Femur (tissue), 1 donor: ENCODE measurements at regions not wholly inside any gene's neighbourhood (a gene's known extent, or its start where the extent isn't known, plus 50 kb on each side); places are given as distances from the start of the nearest gene placed in this dataset.
A peak's percentile ranks its signal among the peaks of the same experiment; 100 is the strongest.
"Not testable (repeated sequence)": the region's sequence is repeated elsewhere in the genome, so short reads cannot be mapped to it uniquely, and the experiment has no call there.

ENCODE experiments used
- DNase-seq: peaks from one replicate; pipeline ENCODE4 v3.0.0-alpha.2; 2017

DNA sequence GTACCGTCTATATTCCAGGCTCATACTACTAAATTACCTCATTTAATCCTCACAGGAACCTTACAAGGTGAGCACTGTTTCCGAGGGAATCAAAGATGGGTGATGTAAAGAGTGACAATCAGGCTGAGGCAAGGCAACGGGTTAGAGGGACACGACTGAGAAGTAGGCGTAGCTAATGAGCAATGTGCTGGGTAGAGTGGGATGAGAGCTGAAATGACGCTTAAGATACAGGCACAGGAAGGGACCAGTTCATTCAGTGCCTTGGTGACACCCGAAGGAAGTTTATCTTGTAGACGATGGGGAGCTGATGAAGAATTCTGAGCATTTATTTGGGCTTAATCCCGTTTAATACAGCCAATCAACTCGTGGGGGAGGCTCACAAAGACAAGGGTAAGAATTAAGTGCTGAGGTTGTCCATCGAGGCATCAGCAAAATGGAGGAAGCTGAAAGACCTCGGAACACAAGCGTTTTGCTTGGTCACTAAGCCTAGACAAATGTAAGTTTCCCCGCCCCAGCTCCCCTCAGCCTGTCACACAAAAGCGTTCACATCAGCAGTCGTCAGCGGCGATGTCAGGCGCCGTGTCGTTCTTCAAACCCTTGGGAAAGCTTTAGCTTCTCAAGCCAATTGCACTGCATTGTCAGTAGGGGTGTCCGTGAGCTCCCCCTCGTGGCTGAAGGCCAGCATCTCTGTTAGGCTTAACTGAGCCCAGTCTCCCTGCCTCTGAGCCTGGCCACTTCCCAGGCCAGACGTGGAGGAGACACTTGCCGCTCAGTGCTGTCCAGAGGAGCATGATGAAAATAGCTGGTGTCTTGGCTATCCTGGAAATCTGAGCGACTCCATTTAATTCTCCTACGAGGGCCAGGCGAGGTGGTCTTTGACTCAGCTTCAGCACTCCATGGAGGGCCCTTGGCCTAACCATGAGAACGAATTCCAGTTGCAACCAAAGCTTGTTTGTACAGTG is 288.5 kb upstream of the G2E3 start:
- DNase-seq = peak; percentile 81

DNA sequence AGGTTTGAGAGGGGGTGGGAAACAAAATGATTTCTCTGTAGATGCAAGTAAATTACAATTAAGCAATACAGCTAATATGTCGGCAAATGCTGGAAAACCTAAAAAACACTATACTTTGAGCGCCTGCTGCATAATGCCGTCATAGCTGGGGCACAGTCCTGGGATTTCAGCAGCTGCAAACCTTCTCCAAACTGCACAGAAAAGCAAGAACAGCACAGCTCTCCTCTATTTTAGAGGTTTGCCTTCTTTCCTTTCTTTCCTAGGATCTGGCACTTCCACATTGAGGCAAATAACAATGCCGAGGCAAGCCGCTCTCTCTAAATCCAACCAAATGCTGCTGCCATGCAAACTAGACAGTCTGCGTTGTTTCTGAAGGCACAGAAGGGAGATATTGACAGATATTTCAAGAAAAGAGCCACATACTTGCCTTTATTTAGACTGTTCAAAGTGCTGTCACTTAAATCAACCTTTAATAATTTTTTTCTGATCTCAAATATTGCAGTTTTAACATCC is 287.1 kb upstream of the G2E3 start:
- DNase-seq = no peak

DNA sequence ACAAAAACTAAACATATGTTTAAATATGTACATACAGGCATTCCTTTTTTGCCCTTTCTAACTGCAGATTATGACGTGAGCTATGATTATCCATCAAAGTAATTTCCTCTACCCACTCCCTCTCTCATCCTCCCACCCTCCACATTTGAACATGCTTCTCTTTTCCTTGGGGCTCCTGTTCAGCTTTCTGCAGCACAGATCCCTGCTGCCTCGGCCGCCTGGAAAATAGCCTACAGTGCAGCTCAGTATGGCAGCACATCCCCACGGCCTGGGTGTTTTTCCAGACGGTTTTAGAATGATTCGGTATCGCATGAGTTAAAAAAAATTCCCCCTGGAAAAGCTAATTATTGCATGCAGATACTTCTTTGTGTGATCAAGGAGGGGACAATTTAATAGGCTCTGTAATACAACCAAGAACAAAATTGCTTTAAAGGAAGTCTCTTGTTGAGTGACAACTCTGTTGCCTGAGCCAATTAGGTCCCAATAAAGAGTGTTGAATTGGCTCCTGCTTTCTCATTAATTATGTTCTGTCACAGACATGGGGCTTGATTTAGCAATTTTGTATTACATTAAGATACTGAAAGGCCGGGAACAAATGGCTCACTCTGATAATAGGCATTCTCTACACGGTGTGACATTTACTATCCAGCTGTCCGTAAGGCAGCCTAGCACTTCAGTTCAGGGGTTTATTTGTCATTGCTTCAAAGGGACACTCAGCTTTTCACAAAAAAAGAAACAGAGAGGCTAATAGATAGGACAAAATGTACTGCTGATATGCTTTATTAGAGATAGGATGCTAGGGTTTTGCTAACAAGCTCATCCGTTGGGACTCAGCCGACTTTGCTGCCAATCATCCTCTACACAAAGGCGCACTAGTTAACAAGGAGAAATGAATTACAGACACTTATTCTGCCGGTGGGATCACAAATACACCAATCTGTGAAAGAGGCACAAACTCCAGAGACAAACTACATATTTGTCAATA is 285.8 kb upstream of the G2E3 start:
- DNase-seq = no peak

DNA sequence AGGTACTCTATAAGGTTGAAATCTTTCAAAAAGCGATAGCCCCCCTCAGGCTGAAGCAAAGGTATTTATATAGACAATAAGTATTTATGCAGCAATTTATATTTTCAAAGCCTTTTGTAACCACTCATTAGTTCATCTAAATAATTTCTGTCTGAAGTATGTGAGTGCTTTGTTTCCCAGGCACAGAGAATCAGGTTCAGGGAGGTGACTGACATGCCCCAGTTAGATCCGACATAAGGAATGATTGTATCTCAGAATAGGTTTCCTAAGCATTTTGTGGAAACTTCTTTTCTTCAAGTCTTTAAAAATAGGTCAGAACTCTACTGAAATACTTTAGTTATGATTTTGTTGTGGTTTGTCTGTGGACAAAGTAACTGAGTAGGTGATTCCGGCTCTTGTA is 283.4 kb upstream of the G2E3 start:
- no peak for DNase-seq

DNA sequence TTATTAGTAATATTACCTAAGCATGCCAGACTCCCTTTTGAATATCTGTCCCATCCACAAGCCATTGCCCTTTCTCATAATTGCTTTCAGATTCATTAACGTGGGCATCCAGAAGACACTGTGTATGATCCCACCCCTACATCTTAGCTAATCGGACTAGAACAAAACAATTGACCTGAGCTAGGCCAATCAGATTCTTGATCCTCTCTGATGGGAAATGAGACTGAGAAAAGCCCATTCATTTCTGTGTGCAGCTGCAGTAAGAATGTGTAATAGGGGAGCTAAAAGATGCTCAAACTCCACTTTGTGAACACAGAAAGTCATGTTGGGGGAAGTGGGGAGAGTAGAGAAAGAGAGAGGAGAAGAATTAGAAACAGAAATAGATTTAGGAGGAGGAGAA is 281.7 kb upstream of the G2E3 start:
- no peak for DNase-seq

DNA sequence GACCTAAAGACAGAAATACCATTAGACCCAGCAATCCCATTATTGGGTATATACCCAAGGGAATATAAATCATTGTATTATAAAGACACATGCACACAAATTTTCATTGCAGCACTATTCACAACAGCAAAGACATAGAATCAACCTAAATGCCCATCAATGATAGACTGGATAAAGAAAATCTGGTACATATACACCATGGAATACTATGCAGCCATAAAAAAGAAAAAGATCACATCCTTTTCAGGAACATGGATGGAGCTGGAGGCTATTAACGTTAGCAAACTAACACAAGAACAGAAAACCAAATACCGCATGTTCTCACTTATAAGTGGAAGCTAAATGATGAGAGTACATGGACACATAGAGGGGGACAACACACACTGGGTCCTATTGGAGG is 280.1 kb upstream of the G2E3 start:
- not testable (repeated sequence) for DNase-seq

DNA sequence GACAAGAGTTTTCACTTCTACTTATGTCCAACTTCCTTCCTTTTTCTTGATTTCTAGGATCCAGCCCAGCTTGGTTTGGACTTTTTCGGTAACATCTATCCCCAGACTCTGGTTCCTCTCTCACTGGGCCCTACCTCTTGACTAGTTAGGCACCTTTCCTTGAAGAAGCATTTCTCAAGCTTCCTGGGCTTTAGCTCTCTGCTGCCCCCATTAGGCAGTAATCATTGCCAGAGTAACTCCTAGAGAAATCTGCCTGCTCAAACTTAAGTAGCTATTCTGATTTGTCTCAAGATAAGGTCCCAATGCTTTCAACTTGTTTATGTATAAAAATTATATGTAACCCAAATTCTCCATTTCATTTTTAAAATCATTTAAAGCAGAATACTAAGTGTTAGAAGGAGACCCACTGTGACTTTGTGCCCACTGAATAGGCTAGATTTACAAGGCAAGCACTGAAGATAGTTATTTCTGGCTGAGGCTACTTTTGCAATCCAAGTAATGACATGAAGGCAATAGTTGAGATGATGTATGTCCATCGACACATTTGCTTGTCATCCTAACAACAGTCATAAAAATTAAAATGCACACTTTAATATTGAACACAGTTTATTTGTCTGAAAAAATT is 275.0 kb upstream of the G2E3 start:
- DNase-seq = no peak

DNA sequence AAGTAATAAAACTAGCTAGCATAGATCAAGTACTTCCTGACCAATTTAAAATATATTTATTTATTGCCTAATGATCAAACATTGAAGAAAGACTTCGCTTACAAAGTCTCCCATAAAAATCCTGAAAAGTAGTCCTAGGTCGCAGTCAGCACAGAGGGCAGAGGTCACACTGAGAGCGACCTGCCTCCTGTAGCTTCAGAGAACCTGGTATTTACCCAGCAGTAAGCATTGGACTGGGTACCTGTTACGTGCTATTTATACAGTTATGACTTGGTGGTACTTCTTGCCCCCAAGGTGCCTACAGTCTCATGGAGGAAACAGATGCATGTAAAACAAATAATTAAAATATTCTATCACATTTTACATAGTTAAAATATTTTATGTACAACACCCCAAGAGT is 274.1 kb upstream of the G2E3 start:
- DNase-seq = no peak

DNA sequence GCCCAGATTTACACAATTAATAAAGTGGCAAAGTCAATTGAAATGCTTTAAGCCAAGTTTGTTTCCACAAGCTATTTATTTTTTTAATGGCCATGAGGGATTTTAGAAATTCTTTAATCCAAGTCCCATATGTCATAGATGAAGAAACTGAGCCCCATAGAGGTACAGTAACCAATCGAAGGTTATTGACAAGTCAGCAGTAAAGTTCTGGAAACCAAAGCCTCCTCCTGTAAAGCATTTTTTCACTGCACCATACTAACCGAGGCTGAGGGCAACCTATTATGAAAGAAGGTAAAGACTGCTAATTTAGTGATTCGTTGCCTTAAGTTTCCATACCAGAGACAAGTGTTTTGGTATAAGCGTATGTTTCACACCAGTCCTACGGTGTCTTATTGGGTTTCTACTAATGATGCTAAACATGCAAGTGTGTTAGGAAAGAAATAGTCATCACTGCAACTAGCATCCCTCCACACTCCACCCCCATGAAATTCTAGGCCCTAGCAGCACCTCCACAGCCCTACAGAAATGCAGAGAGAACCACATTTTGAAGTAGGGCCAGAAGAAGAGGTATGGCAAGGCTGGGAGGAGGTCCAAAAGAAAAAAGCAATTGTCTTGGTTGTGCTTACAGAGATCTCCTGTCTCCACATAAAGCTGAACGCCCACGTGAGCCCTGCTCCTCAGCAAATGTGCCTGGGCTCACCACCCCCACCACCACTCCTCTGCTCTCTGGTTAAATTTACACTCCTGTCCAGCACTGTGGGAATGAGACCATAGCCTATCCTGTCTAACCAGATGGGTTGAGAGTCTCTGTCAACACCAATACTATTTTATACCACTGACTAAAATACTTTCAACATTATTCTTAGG is 271.1 kb upstream of the G2E3 start:
- no peak for DNase-seq

DNA sequence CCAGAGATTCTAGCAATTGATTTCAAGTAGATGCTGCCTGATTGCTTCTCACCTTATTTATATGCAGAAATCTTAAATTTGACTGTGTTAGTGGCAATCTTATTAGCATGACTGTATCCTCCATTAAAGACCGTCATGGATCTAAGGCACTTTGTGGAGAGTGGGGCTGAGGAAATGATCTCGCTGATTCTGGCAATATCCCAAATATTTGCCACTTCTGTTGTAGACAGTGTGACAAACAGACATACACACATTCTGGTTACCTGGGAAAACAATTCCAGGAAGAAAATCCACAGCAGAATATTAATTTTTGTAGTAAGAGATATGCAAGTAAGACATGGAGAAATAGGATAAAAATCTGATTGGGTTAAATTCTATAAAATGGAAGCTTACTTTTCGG is 269.0 kb upstream of the G2E3 start:
- DNase-seq = no peak

DNA sequence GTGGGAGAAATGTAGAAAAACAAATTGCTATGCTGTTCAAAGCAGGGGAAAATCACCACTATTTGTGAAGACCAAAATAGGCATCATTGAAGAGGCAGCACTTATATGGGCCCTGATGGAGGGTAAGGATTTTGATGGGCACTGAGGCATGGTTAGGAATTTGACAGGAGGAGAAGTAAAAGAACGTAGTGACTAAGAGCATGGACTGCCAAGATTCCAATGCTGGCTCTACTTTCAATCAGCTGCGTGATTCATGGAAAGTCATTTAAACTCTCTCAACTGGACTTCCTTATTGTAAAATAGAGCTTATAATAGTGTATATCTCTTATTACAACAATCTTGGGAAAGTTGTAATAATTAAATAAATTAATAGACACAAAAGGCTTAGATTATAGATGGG is 267.7 kb upstream of the G2E3 start:
- DNase-seq = no peak

DNA sequence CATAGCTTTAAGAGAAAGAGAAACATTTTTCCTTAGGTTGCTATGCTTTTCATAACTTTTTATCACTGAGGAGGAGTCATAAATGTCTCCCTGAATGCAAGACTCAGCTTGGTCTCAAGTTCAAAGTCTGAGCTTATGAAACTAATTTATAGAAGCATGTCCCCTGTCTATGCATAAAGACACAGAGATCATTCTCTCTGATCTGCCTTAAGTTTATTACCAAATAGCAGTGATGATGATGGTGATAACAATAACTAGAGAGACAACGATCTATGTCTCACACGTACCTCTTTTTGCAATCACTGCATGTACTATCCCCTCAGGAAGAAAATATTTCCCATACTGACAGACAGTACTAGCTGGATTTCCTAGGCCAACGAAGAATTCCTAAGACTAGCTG is 266.4 kb upstream of the G2E3 start:
- no peak for DNase-seq

DNA sequence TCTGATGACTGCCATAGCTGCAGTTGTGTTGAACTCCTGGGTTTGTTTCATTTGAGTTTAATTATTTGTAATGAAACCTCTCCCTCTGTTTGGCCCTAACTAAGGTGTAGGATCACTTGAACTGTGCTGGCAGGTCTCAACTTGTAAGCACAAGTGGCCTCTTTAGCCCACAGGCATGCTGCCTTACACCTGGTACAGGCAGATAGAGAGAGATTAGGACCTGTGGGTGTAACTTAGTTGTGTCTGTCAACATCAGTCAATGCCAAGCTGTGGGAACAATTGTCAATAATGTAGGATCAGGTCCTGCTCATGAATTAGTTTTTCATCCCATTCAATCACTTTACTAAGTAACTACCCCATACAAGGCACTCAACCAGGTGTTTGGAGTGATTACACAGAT is 263.0 kb upstream of the G2E3 start:
- no peak for DNase-seq

DNA sequence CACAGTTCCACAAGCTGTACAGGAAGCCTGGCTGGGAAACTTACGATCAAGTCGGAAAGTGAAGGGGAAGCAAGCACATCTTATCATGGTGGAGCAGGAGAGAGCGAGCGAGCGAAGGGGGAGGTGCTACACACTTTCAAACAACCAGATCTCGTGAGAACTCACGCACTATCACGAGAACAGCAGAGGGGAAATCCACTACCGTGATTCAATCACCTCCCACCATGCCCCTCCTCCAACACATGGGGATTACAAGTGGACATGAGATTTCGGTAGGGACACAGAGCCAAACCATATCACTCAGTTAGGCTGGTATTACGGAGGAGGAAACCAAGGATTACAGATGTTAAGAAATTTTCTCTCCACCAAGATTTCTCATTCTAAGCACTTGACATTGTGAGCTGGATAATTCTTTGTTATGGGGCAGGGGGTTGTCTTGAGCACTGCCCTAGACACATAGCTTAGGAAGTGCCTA is 262.0 kb upstream of the G2E3 start:
- DNase-seq = no peak

DNA sequence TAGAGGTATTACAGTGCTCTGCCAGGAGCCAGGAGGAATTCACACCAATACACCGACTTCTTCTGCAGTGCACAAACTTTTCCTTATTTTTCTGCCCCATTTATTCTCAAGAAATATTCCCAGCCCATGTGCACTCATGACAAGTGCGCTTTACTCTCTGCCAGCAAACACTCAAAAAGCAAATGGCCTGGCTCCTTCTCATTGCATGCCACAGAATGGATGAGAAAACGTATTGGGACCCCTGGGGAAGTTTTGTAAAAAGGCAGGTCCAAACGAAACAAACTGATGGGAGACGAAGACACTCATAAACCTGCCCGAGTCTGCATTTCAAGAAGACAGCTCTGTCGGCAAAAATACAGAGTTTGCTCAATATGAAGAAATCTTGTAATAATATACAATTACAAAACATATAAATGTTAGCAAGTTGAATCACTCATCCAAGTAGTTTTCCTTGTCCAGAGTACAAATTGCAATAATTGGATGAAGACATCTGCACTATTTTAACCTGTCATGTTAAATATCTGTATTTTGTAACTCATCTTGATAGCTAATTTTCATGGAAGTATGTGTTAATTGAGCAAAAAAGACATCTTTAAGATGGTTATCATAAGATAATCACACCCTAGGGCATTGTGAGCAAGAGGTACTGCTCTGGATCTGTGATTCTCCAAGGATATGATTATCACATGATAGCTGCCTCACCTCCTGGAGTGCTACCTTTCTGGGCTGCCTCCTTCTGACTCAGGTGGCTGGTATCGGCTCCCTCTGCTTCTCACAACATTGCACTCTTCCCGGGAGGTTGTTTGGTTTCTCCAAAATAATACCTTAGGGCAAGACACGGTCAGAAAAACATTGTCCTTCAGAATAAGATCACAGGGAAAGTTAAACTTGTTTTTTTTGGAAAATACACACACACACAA is 260.8 kb upstream of the G2E3 start:
- DNase-seq = no peak

DNA sequence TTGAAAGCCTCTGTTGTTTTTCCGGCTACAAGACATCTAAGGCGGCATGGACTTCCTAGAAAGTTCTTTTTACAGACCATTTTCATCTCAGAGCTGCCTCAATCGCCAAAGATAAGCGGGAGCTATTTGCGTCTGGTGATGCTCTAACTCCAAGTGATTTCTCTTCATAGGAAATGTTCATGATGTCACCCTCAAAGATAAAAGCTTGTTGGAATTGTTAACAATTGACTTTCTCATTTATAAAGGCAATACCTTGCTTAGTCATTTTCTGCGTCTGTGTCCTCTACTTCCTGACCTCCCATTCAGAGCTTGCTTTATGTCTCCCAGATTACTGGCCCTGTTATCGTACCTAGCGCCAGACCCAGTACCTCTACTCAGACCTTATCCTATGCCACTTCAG is 259.0 kb upstream of the G2E3 start:
- no peak for DNase-seq

DNA sequence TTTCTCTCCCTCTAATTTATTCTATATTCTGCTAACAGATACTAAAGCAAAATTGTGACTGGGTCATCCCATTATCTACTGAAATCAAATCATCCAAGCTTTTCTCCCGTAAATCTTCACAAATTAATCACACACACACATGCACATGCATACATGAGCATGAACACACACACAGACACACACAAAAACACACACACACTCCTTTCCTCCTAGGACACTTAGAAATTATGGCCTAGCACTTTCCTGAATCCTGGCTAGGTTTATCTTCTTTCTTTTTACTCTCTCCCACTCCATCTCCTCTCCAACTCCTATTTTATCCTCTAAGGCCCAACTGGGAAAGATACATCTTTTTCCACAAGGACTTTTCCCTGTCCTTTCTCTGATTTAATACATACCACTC is 255.6 kb upstream of the G2E3 start:
- DNase-seq = no peak

DNA sequence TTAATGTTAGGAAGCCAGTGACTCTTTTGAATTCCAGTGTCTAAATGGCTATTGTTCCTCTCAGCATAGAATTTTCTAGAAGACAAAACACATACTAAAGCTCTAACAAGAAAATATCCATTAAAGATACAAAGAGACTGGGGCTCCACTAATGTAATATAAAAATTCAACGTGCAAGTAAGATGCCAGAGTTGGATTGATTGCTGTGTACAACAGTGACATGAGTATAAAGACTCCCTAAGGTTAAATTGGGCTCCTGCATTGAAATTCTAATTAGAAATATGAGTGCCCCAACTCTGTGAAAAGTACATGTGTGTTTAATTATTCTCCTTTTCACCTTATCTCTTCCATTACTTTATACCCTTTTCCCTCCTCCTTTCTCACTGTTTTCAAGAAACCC is 253.6 kb upstream of the G2E3 start:
- DNase-seq = no peak

DNA sequence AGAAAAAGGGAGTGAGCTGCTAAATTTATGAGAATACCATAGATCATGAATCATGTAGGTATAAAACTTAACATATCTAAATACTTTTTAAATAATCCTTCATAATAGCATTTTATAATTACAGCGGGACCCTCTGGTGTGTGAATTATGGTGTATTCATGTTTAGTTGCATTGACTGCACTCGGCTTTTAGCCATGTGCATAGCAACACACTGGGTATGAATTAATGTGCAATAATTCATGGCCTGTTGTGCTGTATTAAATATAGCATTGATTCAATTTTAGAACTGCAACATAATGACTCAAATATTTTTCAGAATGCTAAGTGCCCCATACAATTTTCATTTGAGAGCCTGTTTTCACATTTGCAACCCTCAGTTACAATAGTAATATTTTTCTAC is 249.6 kb upstream of the G2E3 start:
- no peak for DNase-seq

DNA sequence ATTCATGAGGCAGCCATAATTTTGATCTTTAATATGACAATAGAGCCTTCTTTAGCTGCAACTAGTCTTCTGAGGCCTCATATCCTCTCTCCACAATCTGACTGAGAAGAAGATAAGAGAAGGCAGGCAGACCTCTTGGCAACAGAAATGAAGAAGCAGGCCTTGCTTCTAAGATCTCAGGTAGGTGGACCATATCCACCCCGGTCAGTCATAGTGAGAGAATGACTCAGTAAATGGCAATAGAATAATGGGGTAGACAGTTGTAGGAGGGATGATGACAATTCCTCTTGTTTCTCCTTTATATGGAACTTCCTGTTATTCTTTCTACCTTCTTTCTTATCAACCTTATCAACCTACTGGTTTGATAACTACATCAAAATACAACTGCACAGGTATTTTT is 246.7 kb upstream of the G2E3 start:
- DNase-seq = no peak

DNA sequence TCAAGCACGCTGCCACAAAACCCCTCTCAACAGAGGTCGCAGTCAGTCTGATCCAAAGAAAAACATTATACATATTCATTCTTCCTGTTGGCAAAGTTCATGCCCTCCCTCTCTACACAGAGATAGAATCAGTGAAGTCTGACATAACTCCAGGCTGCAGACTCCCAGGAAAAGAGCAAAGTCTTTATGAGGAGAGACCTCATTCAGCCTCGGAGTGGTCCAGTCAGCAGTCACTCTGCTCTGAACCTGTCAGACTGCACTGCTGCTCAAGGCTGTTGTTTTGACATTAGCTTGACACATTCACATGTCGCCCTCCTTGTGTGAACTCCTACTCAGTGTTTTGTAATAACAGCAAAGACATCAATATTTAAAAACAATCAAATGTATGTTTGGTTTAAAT is 241.2 kb upstream of the G2E3 start:
- no peak for DNase-seq
